ENCODE measurements at regions not wholly inside any gene's neighbourhood (a gene's known extent, or its start where the extent isn't known, plus 50 kb on each side); places are given as distances from the start of the nearest gene placed in this dataset.
A peak's percentile ranks its signal among the peaks of the same experiment; 100 is the strongest.
"Not testable (repeated sequence)": the region's sequence is repeated elsewhere in the genome, so short reads cannot be mapped to it uniquely, and the experiment has no call there.

DNA sequence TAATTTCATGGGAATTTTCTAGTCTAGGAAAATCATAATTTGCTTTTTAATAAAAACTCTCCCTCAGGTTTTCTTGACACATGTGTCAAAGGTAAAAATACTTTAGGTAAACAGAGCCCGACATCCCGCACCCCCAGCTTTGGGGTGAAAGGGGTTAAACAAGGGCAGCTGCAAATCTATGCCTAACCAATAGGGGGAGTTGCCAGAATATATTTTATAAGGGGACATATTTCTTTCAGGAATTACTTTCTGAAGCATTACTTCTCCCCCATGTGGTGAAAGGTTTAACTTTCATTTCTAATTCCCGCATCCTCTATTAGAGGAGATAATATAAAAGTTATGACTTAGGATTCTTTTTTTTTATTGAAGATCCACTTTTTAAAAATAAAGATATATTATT lies 53.9 kb upstream of the HEPH start:
- peak; percentile 54 for DNase-seq

DNA sequence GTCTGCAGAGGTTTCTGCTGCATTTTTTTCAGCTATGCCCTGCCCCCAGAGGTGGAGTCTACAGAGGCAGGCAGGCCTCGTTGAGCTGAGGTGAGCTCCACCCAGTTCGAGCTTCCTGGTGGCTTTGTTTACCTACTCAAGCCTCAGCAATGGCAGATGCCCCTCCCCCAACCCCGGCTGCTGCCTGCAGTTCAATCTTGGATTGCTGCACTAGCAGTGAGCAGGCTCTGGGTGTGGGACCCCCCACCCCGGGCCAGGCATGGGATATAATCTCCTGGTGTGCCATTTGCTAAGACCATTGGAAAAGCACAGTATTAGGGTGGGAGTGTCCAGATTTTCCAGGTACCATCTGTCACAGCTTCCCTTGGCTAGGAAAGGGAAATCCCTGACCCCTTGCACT lies 56.2 kb upstream of the HEPH start:
- not testable (repeated sequence) for DNase-seq

DNA sequence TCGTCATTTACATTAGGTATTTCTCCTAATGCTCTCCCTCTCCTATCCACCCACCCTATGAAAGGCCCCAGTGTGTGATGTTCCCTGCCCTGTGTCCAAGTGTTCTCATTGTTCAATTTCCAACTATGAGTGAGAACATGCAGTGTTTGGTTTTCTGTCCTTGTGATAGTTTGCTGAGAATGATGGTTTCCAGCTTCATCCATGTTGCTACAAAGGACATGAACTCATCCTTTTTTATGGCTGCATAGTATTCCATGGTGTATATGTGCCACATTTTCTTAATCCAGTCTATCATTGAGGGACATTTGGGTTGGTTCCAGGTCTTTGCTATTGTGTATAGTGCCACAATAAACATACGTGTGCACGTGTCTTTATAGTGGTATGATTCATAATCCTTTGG lies 61.6 kb upstream of the HEPH start:
- not testable (repeated sequence) for DNase-seq

DNA sequence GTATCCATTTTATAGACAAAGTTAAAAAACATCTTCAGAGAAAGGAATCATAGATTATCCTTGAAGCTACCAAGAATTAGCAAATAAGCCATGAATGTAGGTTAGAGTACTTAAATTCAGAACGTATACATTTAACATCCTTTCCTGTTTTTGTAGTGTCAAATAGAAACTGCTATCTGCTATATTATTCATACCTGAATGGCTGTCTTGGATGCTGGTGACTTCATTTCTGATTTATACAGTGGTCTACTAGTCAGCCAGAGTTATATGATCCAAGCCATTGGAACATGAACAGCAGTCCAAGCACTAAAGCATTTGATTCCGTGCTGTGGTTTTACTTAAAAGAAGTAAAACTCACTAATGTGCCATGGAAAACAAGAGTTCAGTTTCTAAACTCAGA lies 58.3 kb upstream of the VSIG4 start:
- DNase-seq: no peak

DNA sequence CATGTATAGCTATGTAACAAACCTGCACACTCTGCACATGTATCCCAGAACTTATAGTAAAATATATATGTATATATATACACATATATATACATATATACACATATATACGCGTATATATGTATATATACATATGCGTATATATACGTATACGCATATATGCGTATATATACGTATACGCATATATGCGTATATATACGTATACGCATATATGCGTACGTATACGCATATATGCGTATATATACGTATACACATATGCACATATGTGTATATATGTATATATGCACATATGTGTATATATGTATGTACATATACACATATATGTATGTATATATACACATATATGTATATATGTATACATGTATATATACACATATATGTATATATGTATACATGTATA lies 57.1 kb upstream of the VSIG4 start:
- DNase-seq: not testable (repeated sequence)

DNA sequence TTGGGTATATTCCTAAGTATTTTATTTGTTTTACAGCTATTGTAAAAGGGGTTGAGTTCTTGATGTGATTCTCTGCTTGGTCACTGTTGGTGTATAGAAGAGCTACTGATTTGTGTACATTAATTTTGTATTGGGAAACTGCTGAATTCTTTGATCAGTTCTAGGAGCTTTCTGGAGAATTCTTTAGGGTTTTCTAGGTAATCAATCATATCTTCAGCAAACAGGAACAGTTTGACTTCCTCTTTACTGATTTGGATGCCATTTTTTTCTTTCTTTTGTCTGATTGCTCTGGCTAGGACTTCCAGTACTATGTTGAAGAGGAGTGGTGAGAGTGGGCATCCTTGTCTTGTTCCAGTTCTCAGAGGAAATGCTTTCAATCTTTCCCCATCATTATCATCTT lies 50.1 kb upstream of the VSIG4 start:
- DNase-seq: not testable (repeated sequence)

Data from NCI-H82 (cell line).